ENCODE measurements at regions not wholly inside any gene's neighbourhood (a gene's known extent, or its start where the extent isn't known, plus 50 kb on each side); places are given as distances from the start of the nearest gene placed in this dataset.

DNA sequence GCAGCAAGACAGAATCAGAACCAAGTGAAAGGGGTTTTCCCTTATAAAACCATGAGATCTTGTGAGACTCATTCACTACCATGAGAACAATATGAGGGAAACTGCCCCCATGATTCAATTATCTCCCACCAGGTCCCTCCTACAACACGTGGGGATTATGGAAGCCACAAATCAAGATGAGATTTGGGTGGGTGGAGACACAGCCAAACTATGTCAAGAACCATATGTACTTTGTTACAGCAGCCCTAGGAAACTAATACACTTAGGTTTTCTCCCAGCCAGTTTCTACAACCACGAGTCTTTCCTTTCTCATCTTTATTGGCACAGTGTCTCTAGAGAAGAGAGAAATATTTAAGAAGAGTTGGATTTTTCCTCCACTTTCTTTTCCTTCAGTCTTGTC, 72.6 kb downstream of the BTG1 start:
- Mint-ChIP-seq H3K27me3 (no peaks in the 10 kb centered on the region), H3K9me3 (peaks cover 10% of the 10 kb centered on the region), H3K36me3 (no peaks in the 10 kb centered on the region), H3K4me3 (no peak overlapping the region), H3K4me1 (ENCODE audit: unreplicated experiment) (peaks cover 26% of the 10 kb centered on the region), H3K27ac (no peak overlapping the region)
- no peak for DNase-seq (ENCODE audit: extremely low spot score, unreplicated experiment)
- TF ChIP-seq, protein P1, sequence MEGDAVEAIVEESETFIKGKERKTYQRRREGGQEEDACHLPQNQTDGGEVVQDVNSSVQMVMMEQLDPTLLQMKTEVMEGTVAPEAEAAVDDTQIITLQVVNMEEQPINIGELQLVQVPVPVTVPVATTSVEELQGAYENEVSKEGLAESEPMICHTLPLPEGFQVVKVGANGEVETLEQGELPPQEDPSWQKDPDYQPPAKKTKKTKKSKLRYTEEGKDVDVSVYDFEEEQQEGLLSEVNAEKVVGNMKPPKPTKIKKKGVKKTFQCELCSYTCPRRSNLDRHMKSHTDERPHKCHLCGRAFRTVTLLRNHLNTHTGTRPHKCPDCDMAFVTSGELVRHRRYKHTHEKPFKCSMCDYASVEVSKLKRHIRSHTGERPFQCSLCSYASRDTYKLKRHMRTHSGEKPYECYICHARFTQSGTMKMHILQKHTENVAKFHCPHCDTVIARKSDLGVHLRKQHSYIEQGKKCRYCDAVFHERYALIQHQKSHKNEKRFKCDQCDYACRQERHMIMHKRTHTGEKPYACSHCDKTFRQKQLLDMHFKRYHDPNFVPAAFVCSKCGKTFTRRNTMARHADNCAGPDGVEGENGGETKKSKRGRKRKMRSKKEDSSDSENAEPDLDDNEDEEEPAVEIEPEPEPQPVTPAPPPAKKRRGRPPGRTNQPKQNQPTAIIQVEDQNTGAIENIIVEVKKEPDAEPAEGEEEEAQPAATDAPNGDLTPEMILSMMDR (conservative IDR thresholded peaks at IDR 0.05), result no peak

DNA sequence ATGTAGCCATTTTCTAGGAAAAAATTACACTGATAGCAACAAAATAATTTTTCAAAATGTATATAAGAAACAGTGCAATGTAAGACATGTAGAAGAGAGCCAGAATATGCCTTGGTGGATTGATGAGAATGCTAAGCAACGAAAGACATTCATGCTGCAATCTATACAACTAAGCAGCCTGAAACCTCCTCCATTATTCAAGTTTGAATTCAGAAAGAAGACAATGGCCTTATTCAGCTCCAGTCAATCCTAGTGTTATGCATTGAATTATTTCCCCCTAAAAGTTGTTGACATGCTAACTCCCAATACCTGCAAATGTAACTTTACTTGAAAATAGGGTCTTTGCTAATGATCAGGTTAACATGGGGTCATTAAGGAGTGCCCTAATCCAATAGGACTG, 73.5 kb downstream of the BTG1 start:
- no peak overlapping the region for H3K27ac Mint-ChIP-seq
- no peak for DNase-seq (ENCODE audit: extremely low spot score, unreplicated experiment)
- no peak overlapping the region for H3K4me3 Mint-ChIP-seq
- H3K9me3 Mint-ChIP-seq, result peaks cover 5% of the 10 kb centered on the region
- H3K27me3 Mint-ChIP-seq, result no peaks in the 10 kb centered on the region
- peaks cover 20% of the 10 kb centered on the region for H3K4me1 Mint-ChIP-seq (ENCODE audit: unreplicated experiment)
- TF ChIP-seq, protein P1 (conservative IDR thresholded peaks at IDR 0.05), result no peak
- H3K36me3 Mint-ChIP-seq, result no peaks in the 10 kb centered on the region

DNA sequence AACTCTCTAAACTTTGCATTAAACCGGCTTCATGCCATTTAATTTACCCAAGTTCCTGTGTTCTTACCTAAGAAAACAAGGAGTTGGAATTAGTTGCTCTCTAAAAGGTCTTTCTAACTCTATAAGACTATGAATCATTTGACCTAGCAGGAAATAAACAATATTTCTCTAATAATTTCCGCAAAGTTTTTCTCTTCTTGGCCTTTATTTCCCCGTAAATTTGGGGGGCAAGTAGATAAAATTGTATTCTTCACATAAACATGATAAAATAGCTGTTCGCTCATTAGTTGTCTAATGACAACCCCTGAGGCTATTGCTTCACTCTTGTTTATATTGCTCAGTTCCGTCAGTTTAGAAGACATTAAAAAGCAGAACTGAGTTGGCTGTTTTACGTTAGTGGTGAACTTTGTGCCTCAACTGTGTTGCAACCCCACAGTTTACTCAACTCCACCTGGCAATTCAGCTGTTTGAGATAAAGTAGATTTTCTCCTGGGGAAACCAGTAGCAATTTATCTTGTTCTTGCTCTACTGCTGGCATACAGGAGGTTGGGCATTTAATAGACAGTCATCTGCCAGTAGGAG, 74.7 kb downstream of the BTG1 start:
- H3K27me3 Mint-ChIP-seq, result no peaks in the 10 kb centered on the region
- TF ChIP-seq, protein P1 (conservative IDR thresholded peaks at IDR 0.05), result no peak
- peaks cover 5% of the 10 kb centered on the region for H3K9me3 Mint-ChIP-seq
- H3K4me1 Mint-ChIP-seq (ENCODE audit: unreplicated experiment), result peaks cover 15% of the 10 kb centered on the region
- H3K36me3 Mint-ChIP-seq, result no peaks in the 10 kb centered on the region
- H3K27ac Mint-ChIP-seq, result peak overlapping the region; percentile 47
- DNase-seq (ENCODE audit: extremely low spot score, unreplicated experiment), result no peak
- no peak overlapping the region for H3K4me3 Mint-ChIP-seq

DNA sequence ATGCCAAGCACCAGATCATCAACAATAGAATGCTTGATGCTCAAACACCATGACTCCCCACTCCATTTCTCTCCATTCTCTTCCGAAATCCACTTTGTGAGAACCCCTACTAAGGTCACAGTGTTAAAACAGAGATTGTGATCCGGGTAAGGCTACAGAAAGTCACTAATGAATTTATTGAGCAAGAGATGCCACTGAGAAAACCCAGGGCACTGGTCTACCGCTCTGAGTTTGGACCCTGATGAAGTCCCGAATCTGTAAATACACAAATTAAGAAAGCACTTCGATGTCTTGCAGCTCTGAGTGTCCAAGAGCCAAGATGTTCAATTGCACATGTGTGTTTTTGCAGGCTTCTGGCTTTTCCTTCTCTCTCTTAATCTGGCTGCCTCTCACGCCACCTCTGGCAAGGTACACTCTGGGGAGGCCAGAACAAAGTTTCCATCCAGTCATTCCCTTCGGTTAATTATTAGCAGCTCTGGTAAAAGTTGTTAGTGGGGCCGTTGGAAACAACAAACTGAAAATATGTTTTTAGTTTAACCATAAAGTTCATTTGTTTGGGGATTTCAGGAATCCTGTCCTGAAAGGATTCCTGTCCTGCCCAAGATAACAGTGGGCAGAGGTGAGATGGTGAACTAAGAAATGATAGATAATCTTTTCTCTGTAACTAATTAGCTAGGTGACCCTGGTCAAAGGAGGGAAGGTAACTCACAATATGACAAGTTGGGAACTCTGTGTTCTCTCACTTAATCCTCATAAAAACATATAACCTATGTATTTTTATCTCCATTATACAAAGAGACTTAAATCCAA, 75.4 kb downstream of the BTG1 start:
- TF ChIP-seq, protein P1 (conservative IDR thresholded peaks at IDR 0.05), result no peak
- Mint-ChIP-seq H3K4me3 (no peak overlapping the region), H3K36me3 (no peaks in the 10 kb centered on the region), H3K4me1 (ENCODE audit: unreplicated experiment) (peaks cover 11% of the 10 kb centered on the region), H3K27ac (peak overlapping the region; percentile 47), H3K9me3 (peaks cover 5% of the 10 kb centered on the region), H3K27me3 (no peaks in the 10 kb centered on the region)
- no peak for DNase-seq (ENCODE audit: extremely low spot score, unreplicated experiment)

DNA sequence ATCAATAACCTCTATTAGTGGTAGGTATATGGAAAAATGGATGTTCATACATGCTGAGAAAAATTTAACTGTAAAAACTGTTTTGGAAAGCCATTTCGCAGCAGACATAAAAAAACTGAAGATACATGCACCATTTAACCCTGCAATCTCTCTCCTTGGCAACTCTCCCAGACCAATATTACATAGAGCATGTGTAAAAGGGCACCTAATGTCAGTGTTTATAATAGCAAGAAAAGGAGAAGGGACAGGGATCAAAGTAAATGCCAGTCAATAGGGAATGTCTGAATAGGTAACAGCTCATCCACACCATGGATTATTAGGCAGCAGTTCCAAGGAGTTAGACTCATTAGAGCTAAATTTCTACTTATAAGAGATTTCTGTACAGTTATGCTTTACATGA, 77.2 kb downstream of the BTG1 start:
- DNase-seq (ENCODE audit: extremely low spot score, unreplicated experiment), result no peak
- peaks cover 9% of the 10 kb centered on the region for H3K9me3 Mint-ChIP-seq
- H3K36me3 Mint-ChIP-seq, result no peaks in the 10 kb centered on the region
- H3K4me3 Mint-ChIP-seq, result no peak overlapping the region
- H3K4me1 Mint-ChIP-seq (ENCODE audit: unreplicated experiment), result peaks cover 14% of the 10 kb centered on the region
- no peak overlapping the region for H3K27ac Mint-ChIP-seq
- TF ChIP-seq, protein P1 (conservative IDR thresholded peaks at IDR 0.05), result no peak
- no peaks in the 10 kb centered on the region for H3K27me3 Mint-ChIP-seq
